Esophagus muscularis mucosa (tissue), 4 donors: ENCODE measurements at regions not wholly inside any gene's neighbourhood (a gene's known extent, or its start where the extent isn't known, plus 50 kb on each side); places are given as distances from the start of the nearest gene placed in this dataset.

Experiments used
- DNase-seq: peaks from one replicate; pipeline ENCODE4 v3.0.0-alpha.2; 2017; ENCODE audit errors: extremely low spot score
- H3K27ac ChIP-seq, 4 donors: fragments of 200-600 bp; sonication (generic); replicated peaks in 1 of 4; 1 replicate in 3 of 4; 2 replicates in 1 of 4; pipeline ENCODE4 v1.5.1; 2016 to 2019; ENCODE audit warnings: mild to moderate bottlenecking in 1 of 4
- H3K27me3 ChIP-seq, 4 donors: fragments of 200-600 bp; sonication (generic); one replicate each; pipeline versions ENCODE4 v1.5.1 to v1.6.0; 2016 to 2019
- H3K36me3 ChIP-seq, 4 donors: fragments of 200-600 bp; sonication (generic); one replicate each; pipeline ENCODE4 v1.5.1; 2016 to 2019
- H3K4me1 ChIP-seq, 4 donors: fragments of 200-600 bp; sonication (generic); one replicate each; pipeline ENCODE4 v1.5.1; 2016 to 2019
- H3K4me3 ChIP-seq, 4 donors: fragments of 200-600 bp; sonication (generic); 1 replicate in 2 of 4; 2 replicates in 2 of 4; pipeline ENCODE4 v1.5.1; 2016 to 2019; ENCODE audit warnings: mild to moderate bottlenecking in 4 of 4, moderate library complexity in 1 of 4
- H3K9me3 ChIP-seq, 4 donors: fragments of 200-600 bp; sonication (generic); 1 replicate in 3 of 4; 2 replicates in 1 of 4; pipeline ENCODE4 v1.5.1; 2016 to 2019
- EP300 ChIP-seq: sonication (generic); formaldehyde crosslinking; IDR thresholded peaks from one replicate; pipeline ENCODE4 v1.6.1; 2017; ENCODE audit warnings: antibody characterized with exemption
- POLR2A ChIP-seq: fragments of 450-650 bp; IDR thresholded peaks from one replicate; pipeline ENCODE4 v1.6.1; 2017; ENCODE audit warnings: antibody characterized with exemption, moderate library complexity, mild to moderate bottlenecking, low read depth
- POLR2AphosphoS5 ChIP-seq, 2 donors: sonication (generic); formaldehyde crosslinking; IDR thresholded peaks; one replicate each; pipeline ENCODE4 v1.6.1; 2017; ENCODE audit warnings: antibody characterized with exemption in 2 of 2
- WGBS: methylation state at CpG from one replicate; pipeline ENCODE4 v1.1.5; 2018; 5-methylcytosine and 5-hydroxymethylcytosine counted together
- intact Hi-C: fragments of 100-400 bp; cut with DNase I; formaldehyde crosslinking; loops from one replicate; pipeline ENCODE4 v1.15.1; 2023
- TF ChIP-seq, protein P1 (sequence below), 3 experiments: fragments of 200-600 bp in 2 of 3; fragments of 450-650 bp in 1 of 3; sonication (generic) in 2 of 3; IDR thresholded peaks; one replicate each; pipeline ENCODE4 v1.5.1; 2017 to 2019; ENCODE audit warnings: antibody characterized with exemption in 3 of 3, mild to moderate bottlenecking in 2 of 3, moderate library complexity in 1 of 3

GRCh38 chr2:177106212-177106611 is 106.4 kb upstream of the HNRNPA3 start:
- TF ChIP-seq EP300 = no peak
- TF ChIP-seq POLR2A = no peak
- TF ChIP-seq, protein P1, sequence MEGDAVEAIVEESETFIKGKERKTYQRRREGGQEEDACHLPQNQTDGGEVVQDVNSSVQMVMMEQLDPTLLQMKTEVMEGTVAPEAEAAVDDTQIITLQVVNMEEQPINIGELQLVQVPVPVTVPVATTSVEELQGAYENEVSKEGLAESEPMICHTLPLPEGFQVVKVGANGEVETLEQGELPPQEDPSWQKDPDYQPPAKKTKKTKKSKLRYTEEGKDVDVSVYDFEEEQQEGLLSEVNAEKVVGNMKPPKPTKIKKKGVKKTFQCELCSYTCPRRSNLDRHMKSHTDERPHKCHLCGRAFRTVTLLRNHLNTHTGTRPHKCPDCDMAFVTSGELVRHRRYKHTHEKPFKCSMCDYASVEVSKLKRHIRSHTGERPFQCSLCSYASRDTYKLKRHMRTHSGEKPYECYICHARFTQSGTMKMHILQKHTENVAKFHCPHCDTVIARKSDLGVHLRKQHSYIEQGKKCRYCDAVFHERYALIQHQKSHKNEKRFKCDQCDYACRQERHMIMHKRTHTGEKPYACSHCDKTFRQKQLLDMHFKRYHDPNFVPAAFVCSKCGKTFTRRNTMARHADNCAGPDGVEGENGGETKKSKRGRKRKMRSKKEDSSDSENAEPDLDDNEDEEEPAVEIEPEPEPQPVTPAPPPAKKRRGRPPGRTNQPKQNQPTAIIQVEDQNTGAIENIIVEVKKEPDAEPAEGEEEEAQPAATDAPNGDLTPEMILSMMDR (IDR thresholded peaks at IDR 0.05) = no peak
- TF ChIP-seq POLR2AphosphoS5 (IDR thresholded peaks at IDR 0.05) = no peak
- H3K27ac ChIP-seq = no peak overlapping the region
- intact Hi-C loops = no loop called here
- no peaks in the 10 kb centered on the region for H3K36me3 ChIP-seq
- no peak overlapping the region for H3K4me3 ChIP-seq
- H3K27me3 ChIP-seq = no peaks in the 10 kb centered on the region
- no peaks in the 10 kb centered on the region for H3K4me1 ChIP-seq
- no peaks in the 10 kb centered on the region for H3K9me3 ChIP-seq
- WGBS = 90% methylated on average over 2 of the region's 2 CpGs
- no peak for DNase-seq

DNA sequence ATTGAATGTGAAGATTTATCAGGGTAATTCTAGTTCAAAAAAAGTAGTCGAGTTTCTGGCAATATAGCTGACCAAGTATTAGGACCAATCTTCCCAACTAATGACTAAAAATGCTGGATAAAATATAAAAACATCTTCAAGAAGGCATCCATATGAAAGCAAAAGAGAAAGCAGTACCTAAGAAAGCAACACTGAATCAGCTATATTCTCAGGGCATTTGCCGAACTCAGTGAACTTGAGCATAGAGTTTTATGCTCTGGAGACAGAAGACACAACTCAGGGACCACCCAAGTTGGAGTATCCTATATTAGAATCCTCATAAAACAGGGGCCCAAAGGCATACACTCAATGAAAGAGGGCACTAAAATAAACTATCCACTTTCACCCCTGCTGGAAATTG is 103.7 kb upstream of the HNRNPA3 start:
- H3K36me3 ChIP-seq = no peaks in the 10 kb centered on the region
- no peaks in the 10 kb centered on the region for H3K27me3 ChIP-seq
- no peaks in the 10 kb centered on the region for H3K9me3 ChIP-seq
- no peak for DNase-seq
- TF ChIP-seq, protein P1 (IDR thresholded peaks at IDR 0.05) = no peak
- TF ChIP-seq EP300 = no peak
- no peak for TF ChIP-seq POLR2AphosphoS5 (IDR thresholded peaks at IDR 0.05)
- H3K4me3 ChIP-seq = no peak overlapping the region
- no peak overlapping the region for H3K27ac ChIP-seq
- no peaks in the 10 kb centered on the region for H3K4me1 ChIP-seq
- WGBS = 80% methylated on average over 2 of the region's 2 CpGs
- intact Hi-C loops = no loop called here

- intact Hi-C loops = no loop called here
- WGBS = 95% methylated on average over 5 of the region's 5 CpGs
- no peak for DNase-seq
Observed at GRCh38 chr2:177114712-177115111, 97.9 kb upstream of the HNRNPA3 start.

DNA sequence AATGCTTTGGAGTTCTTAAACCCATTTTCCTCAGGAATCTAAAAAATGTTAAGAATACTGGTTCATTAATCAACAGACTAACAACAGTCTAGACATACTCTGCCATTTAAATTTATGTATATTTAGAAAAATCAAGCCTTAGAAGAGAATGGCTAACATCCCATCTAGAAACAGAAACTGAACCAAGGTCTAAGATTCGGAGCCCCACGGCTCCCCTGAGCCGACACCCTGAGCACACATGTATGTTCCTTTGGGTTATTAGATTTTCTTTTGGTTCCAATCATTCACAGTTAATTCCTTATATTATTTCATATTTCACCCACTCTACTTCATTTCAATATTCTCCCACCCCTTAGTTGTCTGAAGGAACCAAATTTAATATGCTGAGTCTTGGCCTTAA is 94.8 kb upstream of the HNRNPA3 start:
- no peak overlapping the region for H3K27ac ChIP-seq
- H3K9me3 ChIP-seq = no peaks in the 10 kb centered on the region
- DNase-seq = no peak
- 84% methylated on average over 3 of the region's 3 CpGs for WGBS
- no peaks in the 10 kb centered on the region for H3K27me3 ChIP-seq
- H3K4me1 ChIP-seq = no peaks in the 10 kb centered on the region
- intact Hi-C loops = no loop called here
- no peak overlapping the region for H3K4me3 ChIP-seq
- H3K36me3 ChIP-seq = no peaks in the 10 kb centered on the region
- no peak for TF ChIP-seq POLR2A

More at GRCh38 chr2:177114712-177115111, 97.9 kb upstream of the HNRNPA3 start:
- Histone ChIP-seq H3K4me1 (no peaks in the 10 kb centered on the region), H3K36me3 (no peaks in the 10 kb centered on the region), H3K27me3 (no peaks in the 10 kb centered on the region), H3K9me3 (no peaks in the 10 kb centered on the region), H3K27ac (no peak overlapping the region), H3K4me3 (no peak overlapping the region)
- TF ChIP-seq POLR2A = no peak
- TF ChIP-seq POLR2AphosphoS5 (IDR thresholded peaks at IDR 0.05) = no peak
- TF ChIP-seq EP300 = no peak
- TF ChIP-seq, protein P1 (IDR thresholded peaks at IDR 0.05) = no peak

- DNase-seq = no peak
- WGBS = 88% methylated on average over 2 of the region's 2 CpGs
- Histone ChIP-seq H3K4me3 (no peak overlapping the region), H3K4me1 (no peaks in the 10 kb centered on the region), H3K27ac (no peak overlapping the region), H3K36me3 (no peaks in the 10 kb centered on the region), H3K9me3 (no peaks in the 10 kb centered on the region), H3K27me3 (no peaks in the 10 kb centered on the region)
- intact Hi-C loops = no loop called here
- TF ChIP-seq POLR2A (no peak), POLR2AphosphoS5 (IDR thresholded peaks at IDR 0.05) (no peak), EP300 (no peak)
- TF ChIP-seq, protein P1 (IDR thresholded peaks at IDR 0.05) = no peak
Observed at GRCh38 chr2:177118636-177119035, 94.0 kb upstream of the HNRNPA3 start.
